ENCODE measurements at regions not wholly inside any gene's neighbourhood (a gene's known extent, or its start where the extent isn't known, plus 50 kb on each side); places are given as distances from the start of the nearest gene placed in this dataset.

GRCh38 chr15:95444860-95445259 lies 885.6 kb upstream of the NR2F2 start:
- peaks cover 2% of the 10 kb centered on the region for H3K36me3 Mint-ChIP-seq (ENCODE audit: low read depth)
- no peak for ATAC-seq
- ChIA-PET CTCF (no interaction called here), POLR2A (no interaction called here)
- no peak overlapping the region for H3K27ac Mint-ChIP-seq
- H3K9me3 Mint-ChIP-seq = peaks cover 3% of the 10 kb centered on the region
- peaks cover 6% of the 10 kb centered on the region for H3K27me3 Mint-ChIP-seq
- H3K4me1 Mint-ChIP-seq (ENCODE audit: low read depth) = peaks cover 26% of the 10 kb centered on the region
- no peak for TF ChIP-seq CTCF (IDR thresholded peaks at IDR 0.05)
- intact Hi-C loops (cut with micrococcal nuclease) = no loop called here
- H3K4me3 Mint-ChIP-seq = no peak overlapping the region
- no peak for DNase-seq

- intact Hi-C loops (cut with micrococcal nuclease) = no loop called here
- Mint-ChIP-seq H3K36me3 (ENCODE audit: low read depth) (peaks cover 2% of the 10 kb centered on the region), H3K9me3 (peaks cover 3% of the 10 kb centered on the region), H3K4me1 (ENCODE audit: low read depth) (peaks cover 26% of the 10 kb centered on the region), H3K4me3 (no peak overlapping the region), H3K27ac (peak overlapping the region; percentile 30), H3K27me3 (peaks cover 16% of the 10 kb centered on the region)
- POLR2A ChIA-PET = no interaction called here
- peak; percentile 96 for ATAC-seq
- no peak for TF ChIP-seq CTCF (IDR thresholded peaks at IDR 0.05)
- CTCF ChIA-PET = no interaction called here
- DNase-seq = peak; percentile 50
Measured at GRCh38 chr15:95446854-95447253, 883.6 kb upstream of the NR2F2 start.

GRCh38 chr15:95447486-95447885 lies 883.0 kb upstream of the NR2F2 start:
- Mint-ChIP-seq H3K4me3 (no peak overlapping the region), H3K27me3 (peaks cover 20% of the 10 kb centered on the region), H3K9me3 (peaks cover 3% of the 10 kb centered on the region), H3K4me1 (ENCODE audit: low read depth) (peaks cover 26% of the 10 kb centered on the region), H3K27ac (no peak overlapping the region), H3K36me3 (ENCODE audit: low read depth) (peaks cover 2% of the 10 kb centered on the region)
- TF ChIP-seq CTCF (IDR thresholded peaks at IDR 0.05) = no peak
- intact Hi-C loops (cut with micrococcal nuclease) = no loop called here
- CTCF ChIA-PET = no interaction called here
- POLR2A ChIA-PET = no interaction called here
- no peak for DNase-seq
- ATAC-seq = no peak

GRCh38 chr15:95448531-95449229 lies 881.8 kb upstream of the NR2F2 start:
- H3K9me3 Mint-ChIP-seq = peaks cover 3% of the 10 kb centered on the region
- ChIA-PET CTCF (interaction anchor here (0.7 kb wide), 1 partner anchor 432 kb away, joined by 3 read pairs; no protein-coding TSS in a partner anchor), POLR2A (interaction anchor here (0.7 kb wide), 1 partner anchor 385 kb away, joined by 3 read pairs; no protein-coding TSS in a partner anchor)
- ATAC-seq (no peak), DNase-seq (no peak)
- no peak overlapping the region for H3K4me3 Mint-ChIP-seq
- H3K4me1 Mint-ChIP-seq (ENCODE audit: low read depth) = peaks cover 22% of the 10 kb centered on the region
- TF ChIP-seq CTCF (IDR thresholded peaks at IDR 0.05) = no peak
- H3K27me3 Mint-ChIP-seq = peaks cover 20% of the 10 kb centered on the region
- H3K27ac Mint-ChIP-seq = no peak overlapping the region
- intact Hi-C loops (cut with micrococcal nuclease) = no loop called here
- peaks cover 2% of the 10 kb centered on the region for H3K36me3 Mint-ChIP-seq (ENCODE audit: low read depth)

GRCh38 chr15:95449230-95449628 lies 881.3 kb upstream of the NR2F2 start:
- Mint-ChIP-seq H3K27ac (no peak overlapping the region), H3K27me3 (peaks cover 23% of the 10 kb centered on the region), H3K9me3 (peaks cover 3% of the 10 kb centered on the region), H3K4me1 (ENCODE audit: low read depth) (peaks cover 25% of the 10 kb centered on the region), H3K4me3 (no peak overlapping the region), H3K36me3 (ENCODE audit: low read depth) (peaks cover 2% of the 10 kb centered on the region)
- intact Hi-C loops (cut with micrococcal nuclease) = no loop called here
- no peak for ATAC-seq
- TF ChIP-seq CTCF (IDR thresholded peaks at IDR 0.05) = no peak
- POLR2A ChIA-PET = interaction anchor here (0.7 kb wide), 1 partner anchor 385 kb away, joined by 3 read pairs; no protein-coding TSS in a partner anchor
- CTCF ChIA-PET = no interaction called here
- DNase-seq = no peak

Measured in activated CD8-positive, alpha-beta T cell treated with anti-CD3 and anti-CD28 coated beads for 36 hours (primary cell).